ENCODE measurements at regions not wholly inside any gene's neighbourhood (a gene's known extent, or its start where the extent isn't known, plus 50 kb on each side); places are given as distances from the start of the nearest gene placed in this dataset.

GRCh38 chr6:28585335-28585734, 59.7 kb downstream of the GPX5 start:
- Histone ChIP-seq H3K27ac (ENCODE audit: low read length) (no peak overlapping the region), H3K4me1 (ENCODE audit: control insufficient read depth, low read depth, low read length) (peaks cover 9% of the 10 kb centered on the region), H3K4me3 (ENCODE audit: low read length) (peak overlapping the region; percentile 4), H3K27me3 (ENCODE audit: control insufficient read depth, insufficient read depth, low read length) (peaks cover 2% of the 10 kb centered on the region), H3K9me3 (ENCODE audit: control insufficient read depth, low read depth, low read length) (no peaks in the 10 kb centered on the region), H3K36me3 (ENCODE audit: control insufficient read depth, low read depth, low read length) (no peaks in the 10 kb centered on the region), H3K9ac (ENCODE audit: low read length) (no peak overlapping the region)

DNA sequence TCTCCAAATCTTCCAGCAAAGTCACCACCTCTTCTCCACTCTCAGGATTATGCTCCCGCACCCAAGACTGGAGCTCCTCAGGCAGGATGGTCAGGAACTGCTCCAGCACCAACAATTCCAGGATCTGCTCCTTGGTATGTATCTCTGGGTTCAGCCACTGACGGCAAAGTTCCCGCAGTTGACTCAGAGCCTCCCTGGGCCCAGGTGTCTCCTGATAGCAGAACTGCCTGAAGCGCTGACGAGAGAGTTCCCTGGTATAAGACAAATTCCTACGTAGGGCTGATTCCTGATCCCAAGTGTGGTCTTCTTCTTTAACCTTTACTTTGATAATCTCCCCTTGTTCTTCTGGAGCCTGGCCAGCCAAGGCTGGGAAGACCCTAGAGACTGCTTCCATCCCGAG, 60.6 kb downstream of the GPX5 start:
- peaks cover 9% of the 10 kb centered on the region for H3K4me1 ChIP-seq (ENCODE audit: control insufficient read depth, low read depth, low read length)
- H3K27ac ChIP-seq (ENCODE audit: low read length) = peak overlapping the region; percentile 0
- peak overlapping the region; percentile 80 for H3K4me3 ChIP-seq (ENCODE audit: low read length)
- H3K27me3 ChIP-seq (ENCODE audit: control insufficient read depth, insufficient read depth, low read length) = peaks cover 11% of the 10 kb centered on the region
- H3K9me3 ChIP-seq (ENCODE audit: control insufficient read depth, low read depth, low read length) = no peaks in the 10 kb centered on the region
- H3K9ac ChIP-seq (ENCODE audit: low read length) = peak overlapping the region; percentile 64
- H3K36me3 ChIP-seq (ENCODE audit: control insufficient read depth, low read depth, low read length) = no peaks in the 10 kb centered on the region

GRCh38 chr6:28586962-28587745, 61.5 kb downstream of the GPX5 start:
- peak overlapping the region; percentile 64 for H3K9ac ChIP-seq (ENCODE audit: low read length)
- H3K9me3 ChIP-seq (ENCODE audit: control insufficient read depth, low read depth, low read length) = no peaks in the 10 kb centered on the region
- peak overlapping the region; percentile 63 for H3K27ac ChIP-seq (ENCODE audit: low read length)
- H3K4me1 ChIP-seq (ENCODE audit: control insufficient read depth, low read depth, low read length) = peaks cover 9% of the 10 kb centered on the region
- H3K36me3 ChIP-seq (ENCODE audit: control insufficient read depth, low read depth, low read length) = no peaks in the 10 kb centered on the region
- peak overlapping the region; percentile 80 for H3K4me3 ChIP-seq (ENCODE audit: low read length)
- H3K27me3 ChIP-seq (ENCODE audit: control insufficient read depth, insufficient read depth, low read length) = peaks cover 16% of the 10 kb centered on the region

DNA sequence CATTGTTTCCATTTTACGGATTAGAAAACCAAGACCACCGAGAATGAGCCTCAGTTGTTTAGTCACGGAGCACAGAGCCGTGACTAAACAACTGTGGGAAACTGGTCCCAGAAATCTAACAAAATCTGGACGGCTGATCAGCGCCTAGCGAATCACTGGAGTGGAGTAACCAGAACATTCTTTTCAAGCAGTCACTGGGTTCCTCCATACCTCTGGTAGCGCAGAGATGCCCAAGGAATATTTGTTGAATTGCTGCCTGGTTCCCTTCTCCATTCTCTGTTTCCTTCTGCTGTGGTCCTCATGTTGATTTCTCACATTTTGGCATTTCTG, 62.0 kb downstream of the GPX5 start:
- Histone ChIP-seq H3K27ac (ENCODE audit: low read length) (peak overlapping the region; percentile 63), H3K9me3 (ENCODE audit: control insufficient read depth, low read depth, low read length) (no peaks in the 10 kb centered on the region), H3K36me3 (ENCODE audit: control insufficient read depth, low read depth, low read length) (no peaks in the 10 kb centered on the region), H3K4me1 (ENCODE audit: control insufficient read depth, low read depth, low read length) (peaks cover 9% of the 10 kb centered on the region), H3K4me3 (ENCODE audit: low read length) (peak overlapping the region; percentile 80), H3K9ac (ENCODE audit: low read length) (peak overlapping the region; percentile 64), H3K27me3 (ENCODE audit: control insufficient read depth, insufficient read depth, low read length) (peaks cover 16% of the 10 kb centered on the region)

- Histone ChIP-seq H3K27ac (ENCODE audit: low read length) (no peak overlapping the region), H3K4me3 (ENCODE audit: low read length) (peak overlapping the region; percentile 80), H3K36me3 (ENCODE audit: control insufficient read depth, low read depth, low read length) (no peaks in the 10 kb centered on the region), H3K4me1 (ENCODE audit: control insufficient read depth, low read depth, low read length) (peaks cover 9% of the 10 kb centered on the region), H3K27me3 (ENCODE audit: control insufficient read depth, insufficient read depth, low read length) (peaks cover 16% of the 10 kb centered on the region), H3K9me3 (ENCODE audit: control insufficient read depth, low read depth, low read length) (no peaks in the 10 kb centered on the region), H3K9ac (ENCODE audit: low read length) (no peak overlapping the region)
Observed at GRCh38 chr6:28588666-28589065, 63.0 kb downstream of the GPX5 start.

GRCh38 chr6:28589234-28589956, 63.7 kb downstream of the GPX5 start:
- Histone ChIP-seq H3K9ac (ENCODE audit: low read length) (peak overlapping the region; percentile 44), H3K27me3 (ENCODE audit: control insufficient read depth, insufficient read depth, low read length) (peaks cover 16% of the 10 kb centered on the region), H3K9me3 (ENCODE audit: control insufficient read depth, low read depth, low read length) (no peaks in the 10 kb centered on the region), H3K4me1 (ENCODE audit: control insufficient read depth, low read depth, low read length) (peaks cover 9% of the 10 kb centered on the region), H3K36me3 (ENCODE audit: control insufficient read depth, low read depth, low read length) (no peaks in the 10 kb centered on the region), H3K27ac (ENCODE audit: low read length) (no peak overlapping the region), H3K4me3 (ENCODE audit: low read length) (peak overlapping the region; percentile 80)

GRCh38 chr6:28589957-28590349, 64.3 kb downstream of the GPX5 start:
- Histone ChIP-seq H3K27ac (ENCODE audit: low read length) (no peak overlapping the region), H3K9me3 (ENCODE audit: control insufficient read depth, low read depth, low read length) (no peaks in the 10 kb centered on the region), H3K36me3 (ENCODE audit: control insufficient read depth, low read depth, low read length) (no peaks in the 10 kb centered on the region), H3K4me3 (ENCODE audit: low read length) (peak overlapping the region; percentile 80), H3K27me3 (ENCODE audit: control insufficient read depth, insufficient read depth, low read length) (peaks cover 16% of the 10 kb centered on the region), H3K4me1 (ENCODE audit: control insufficient read depth, low read depth, low read length) (peaks cover 9% of the 10 kb centered on the region), H3K9ac (ENCODE audit: low read length) (peak overlapping the region; percentile 44)

- peak overlapping the region; percentile 21 for H3K9ac ChIP-seq (ENCODE audit: low read length)
Observed at GRCh38 chr6:28597217-28597835, 71.6 kb downstream of the GPX5 start.

DNA sequence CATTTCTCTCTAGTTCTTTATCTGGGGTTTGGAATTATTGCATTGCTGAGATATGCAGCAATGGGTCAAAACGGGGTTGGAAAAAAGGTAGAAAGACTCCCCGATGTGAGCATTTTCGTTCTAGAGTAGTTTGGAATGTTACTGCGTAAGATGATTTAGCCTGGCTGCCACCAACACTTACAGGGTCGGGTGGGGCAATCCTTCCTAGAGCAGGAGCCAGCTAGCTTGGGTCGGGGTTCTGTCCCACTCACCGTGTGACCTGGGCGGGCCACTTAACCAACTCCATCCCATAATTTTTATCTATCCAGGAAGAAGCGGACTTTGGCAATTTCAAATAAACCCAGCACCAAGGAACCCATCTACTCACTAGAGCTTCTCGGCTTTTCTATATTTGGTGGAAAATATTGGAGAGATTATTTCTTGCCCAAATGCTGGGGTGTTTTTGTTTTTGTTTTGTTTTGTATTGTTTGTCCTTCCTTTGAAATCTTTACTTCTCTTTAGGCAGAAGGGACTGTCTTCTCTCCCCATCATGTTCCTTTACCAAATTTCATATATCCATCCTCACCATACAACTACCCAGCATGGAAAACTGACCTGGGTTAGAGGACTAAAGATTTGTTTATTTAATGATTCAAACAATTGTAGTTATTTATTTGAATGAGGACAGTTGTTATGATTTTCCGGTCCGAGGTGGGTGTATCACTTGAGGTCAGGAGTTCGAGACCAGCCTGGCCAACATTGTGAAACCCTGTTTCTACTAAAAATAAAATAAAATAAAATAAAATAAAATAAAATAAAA, 72.4 kb downstream of the GPX5 start:
- H3K9ac ChIP-seq (ENCODE audit: low read length) = peak overlapping the region; percentile 21
- no peaks in the 10 kb centered on the region for H3K36me3 ChIP-seq (ENCODE audit: control insufficient read depth, low read depth, low read length)
- no peaks in the 10 kb centered on the region for H3K27me3 ChIP-seq (ENCODE audit: control insufficient read depth, insufficient read depth, low read length)
- no peak overlapping the region for H3K27ac ChIP-seq (ENCODE audit: low read length)
- H3K4me1 ChIP-seq (ENCODE audit: control insufficient read depth, low read depth, low read length) = no peaks in the 10 kb centered on the region
- no peaks in the 10 kb centered on the region for H3K9me3 ChIP-seq (ENCODE audit: control insufficient read depth, low read depth, low read length)
- peak overlapping the region; percentile 87 for H3K4me3 ChIP-seq (ENCODE audit: low read length)

More at GRCh38 chr6:28597217-28597835, 71.6 kb downstream of the GPX5 start:
- no peaks in the 10 kb centered on the region for H3K36me3 ChIP-seq (ENCODE audit: control insufficient read depth, low read depth, low read length)
- H3K27ac ChIP-seq (ENCODE audit: low read length) = no peak overlapping the region
- H3K27me3 ChIP-seq (ENCODE audit: control insufficient read depth, insufficient read depth, low read length) = no peaks in the 10 kb centered on the region
- H3K4me3 ChIP-seq (ENCODE audit: low read length) = peak overlapping the region; percentile 87
- no peaks in the 10 kb centered on the region for H3K9me3 ChIP-seq (ENCODE audit: control insufficient read depth, low read depth, low read length)
- H3K4me1 ChIP-seq (ENCODE audit: control insufficient read depth, low read depth, low read length) = no peaks in the 10 kb centered on the region

GRCh38 chr6:28598757-28599686, 73.3 kb downstream of the GPX5 start:
- Histone ChIP-seq H3K4me1 (ENCODE audit: control insufficient read depth, low read depth, low read length) (no peaks in the 10 kb centered on the region), H3K9me3 (ENCODE audit: control insufficient read depth, low read depth, low read length) (no peaks in the 10 kb centered on the region), H3K4me3 (ENCODE audit: low read length) (no peak overlapping the region), H3K36me3 (ENCODE audit: control insufficient read depth, low read depth, low read length) (no peaks in the 10 kb centered on the region), H3K9ac (ENCODE audit: low read length) (no peak overlapping the region), H3K27me3 (ENCODE audit: control insufficient read depth, insufficient read depth, low read length) (no peaks in the 10 kb centered on the region), H3K27ac (ENCODE audit: low read length) (no peak overlapping the region)

Measured in iPS-18a (cell line).